SU-DHL-6 (cell line): ENCODE measurements at regions not wholly inside any gene's neighbourhood (a gene's known extent, or its start where the extent isn't known, plus 50 kb on each side); places are given as distances from the start of the nearest gene placed in this dataset.

Source experiments
- H2AFZ ChIP-seq: fragments of 200-600 bp; sonication (generic); 2 replicates; pipeline ENCODE4 v1.6.1; 2014; ENCODE audit warnings: low read depth, mild to moderate bottlenecking, moderate library complexity, mixed read lengths, antibody characterized with exemption, low read length; ENCODE audit not compliant: severe bottlenecking
- H3F3A ChIP-seq: fragments of 200-600 bp; shearing (Covaris generic); 2 replicates; pipeline ENCODE4 v1.6.0; 2016; ENCODE audit warnings: antibody characterized with exemption, mild to moderate bottlenecking; ENCODE audit not compliant: insufficient read depth
- H3K27ac ChIP-seq: fragments of 200-600 bp; sonication (generic); 2 replicates; pipeline ENCODE4 v1.5.1; 2016; ENCODE audit warnings: low read depth, mild to moderate bottlenecking, low read length, moderate library complexity, mixed read lengths
- H3K27me3 ChIP-seq: fragments of 200-600 bp; sonication (generic), shearing (Covaris generic); 2 replicates; pipeline ENCODE4 v1.6.0; 2014; ENCODE audit warnings: mild to moderate bottlenecking, low read length
- H3K36me3 ChIP-seq: fragments of 200-600 bp; sonication (generic); 2 replicates; pipeline ENCODE4 v1.6.1; 2014; ENCODE audit warnings: mild to moderate bottlenecking, low read length, mixed read lengths
- H3K4me2 ChIP-seq: fragments of 300-600, 200-600 bp; shearing (Covaris generic), sonication (generic); 2 replicates; pipeline ENCODE4 v1.6.0; 2014; ENCODE audit warnings: low read length, low read depth, mild to moderate bottlenecking; ENCODE audit not compliant: poor library complexity, severe bottlenecking
- H3K4me3 ChIP-seq: fragments of 200-600 bp; sonication (generic); 2 replicates; pipeline ENCODE4 v1.5.1; 2014; ENCODE audit warnings: antibody characterized with exemption, low read length, mild to moderate bottlenecking, mixed read lengths; ENCODE audit not compliant: insufficient read depth, poor library complexity, severe bottlenecking
- H3K79me2 ChIP-seq: fragments of 200-600 bp; sonication (generic); 2 replicates; pipeline ENCODE4 v1.6.1; 2014; ENCODE audit warnings: mild to moderate bottlenecking, low read length, moderate library complexity; ENCODE audit not compliant: insufficient read depth
- H3K9ac ChIP-seq: fragments of 200-600 bp; sonication (generic); 2 replicates; pipeline ENCODE4 v1.7.0; 2014; ENCODE audit warnings: mild to moderate bottlenecking, low read length
- H3K9me2 ChIP-seq: fragments of 200-600 bp; sonication (generic); replicated peaks from 2 replicates; pipeline ENCODE4 v1.6.1; 2014; ENCODE audit warnings: low read length; ENCODE audit not compliant: insufficient read depth
- H3K9me3 ChIP-seq: fragments of 200-600 bp; sonication (generic); 2 replicates; pipeline ENCODE4 v1.6.1; 2014; ENCODE audit warnings: low read length, mixed read lengths; ENCODE audit not compliant: insufficient read depth
- H4K20me1 ChIP-seq: fragments of 200-600 bp; sonication (generic); 2 replicates; pipeline ENCODE4 v1.6.1; 2014; ENCODE audit warnings: low read depth, mild to moderate bottlenecking, antibody characterized with exemption, low read length, moderate library complexity, mixed read lengths
- CTCF ChIP-seq: fragments of 200-600 bp; sonication (generic); IDR thresholded peaks from one replicate; pipeline ENCODE4 v1.5.1; 2017; ENCODE audit warnings: antibody characterized with exemption, mild to moderate bottlenecking, low read length, moderate library complexity; ENCODE audit not compliant: insufficient read depth, poor library complexity, severe bottlenecking
- EZH2phosphoT487 ChIP-seq: fragments of 200-600 bp; sonication (generic), shearing (Covaris generic); conservative IDR thresholded peaks from 2 replicates; pipeline ENCODE4 v1.6.1; 2018; ENCODE audit warnings: mild to moderate bottlenecking, antibody characterized with exemption, low read length, moderate library complexity, mixed read lengths

- Histone ChIP-seq H4K20me1 (no peaks in the 10 kb centered on the region), H3K4me3 (no peak overlapping the region), H3K4me2 (no peak overlapping the region), H3K9me2 (no peaks in the 10 kb centered on the region), H3K36me3 (no peaks in the 10 kb centered on the region), H3K79me2 (no peaks in the 10 kb centered on the region), H3K9me3 (no peaks in the 10 kb centered on the region), H3K27me3 (no peaks in the 10 kb centered on the region), H3K9ac (no peak overlapping the region), H3F3A (no peaks in the 10 kb centered on the region), H2AFZ (no peak overlapping the region), H3K27ac (no peak overlapping the region)
- TF ChIP-seq EZH2phosphoT487 = no peak
- TF ChIP-seq CTCF = no peak
Measured at GRCh38 chr4:89365375-89365774, 57.8 kb upstream of the GPRIN3 start.

- Histone ChIP-seq H2AFZ (no peak overlapping the region), H3K36me3 (no peaks in the 10 kb centered on the region), H4K20me1 (no peaks in the 10 kb centered on the region), H3K9me3 (no peaks in the 10 kb centered on the region), H3K27ac (no peak overlapping the region), H3K4me3 (no peak overlapping the region), H3K9me2 (no peaks in the 10 kb centered on the region), H3F3A (no peaks in the 10 kb centered on the region), H3K9ac (no peak overlapping the region), H3K79me2 (no peaks in the 10 kb centered on the region), H3K27me3 (no peaks in the 10 kb centered on the region), H3K4me2 (no peak overlapping the region)
- no peak for TF ChIP-seq CTCF
- no peak for TF ChIP-seq EZH2phosphoT487
Measured at GRCh38 chr4:89364541-89364940, 56.9 kb upstream of the GPRIN3 start.

- H2AFZ ChIP-seq = no peak overlapping the region
- no peaks in the 10 kb centered on the region for H3K36me3 ChIP-seq
Measured at GRCh38 chr4:89363786-89364185, 56.2 kb upstream of the GPRIN3 start.

More at GRCh38 chr4:89363786-89364185, 56.2 kb upstream of the GPRIN3 start:
- Histone ChIP-seq H3F3A (no peaks in the 10 kb centered on the region), H3K79me2 (no peaks in the 10 kb centered on the region), H3K4me2 (no peak overlapping the region), H3K27ac (no peak overlapping the region), H3K9me2 (no peaks in the 10 kb centered on the region), H3K27me3 (no peaks in the 10 kb centered on the region), H4K20me1 (no peaks in the 10 kb centered on the region), H3K4me3 (no peak overlapping the region), H3K9me3 (no peaks in the 10 kb centered on the region), H3K9ac (no peak overlapping the region)
- TF ChIP-seq EZH2phosphoT487 (no peak), CTCF (no peak)
